ENCODE measurements at regions not wholly inside any gene's neighbourhood (a gene's known extent, or its start where the extent isn't known, plus 50 kb on each side); places are given as distances from the start of the nearest gene placed in this dataset.

GRCh38 chr11:116104498-116105174, 600.4 kb upstream of the CADM1 start:
- no peaks in the 10 kb centered on the region for H3K36me3 ChIP-seq (ENCODE audit: control insufficient read depth in 2 of 2, insufficient read depth in 2 of 2, low read length in 2 of 2)
- no peaks in the 10 kb centered on the region for H3K9me3 ChIP-seq (ENCODE audit: control insufficient read depth in 2 of 2, low read length in 2 of 2)
- H3K4me3 ChIP-seq (ENCODE audit: low read length in 2 of 2) = no peak overlapping the region
- H3K9ac ChIP-seq (ENCODE audit: low read length in 2 of 2) = no peak overlapping the region
- H3K4me1 ChIP-seq (ENCODE audit: control insufficient read depth, insufficient read depth, low read length) = no peaks in the 10 kb centered on the region
- H3K27ac ChIP-seq (ENCODE audit: low read length) = no peak overlapping the region
- H3K27me3 ChIP-seq (ENCODE audit: control insufficient read depth in 1 of 2, insufficient read depth in 2 of 2, low read length in 2 of 2) = peaks cover 0 to 2% of the 10 kb centered on the region in 2 donors

DNA sequence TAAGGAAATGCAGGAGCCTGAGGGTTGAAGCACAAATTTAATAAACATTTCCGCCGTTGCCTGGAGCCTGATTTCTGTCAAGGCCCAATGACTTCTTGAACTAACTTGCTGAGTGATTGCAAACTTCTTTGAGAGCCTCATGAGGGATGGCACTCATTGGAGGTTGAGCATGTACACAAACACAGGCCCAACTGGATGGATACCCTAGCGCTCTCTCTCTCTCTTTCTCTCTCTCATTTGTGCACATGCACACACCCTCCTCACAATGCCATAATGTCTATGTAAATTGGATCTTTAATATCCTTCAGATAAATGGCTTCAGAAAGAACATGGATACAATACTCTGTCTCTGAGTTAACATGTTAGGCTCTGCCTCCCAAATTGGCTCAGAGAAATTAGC, 597.7 kb upstream of the CADM1 start:
- Histone ChIP-seq H3K27ac (ENCODE audit: low read length) (no peak overlapping the region), H3K36me3 (ENCODE audit: control insufficient read depth in 2 of 2, insufficient read depth in 2 of 2, low read length in 2 of 2) (no peaks in the 10 kb centered on the region), H3K4me3 (ENCODE audit: low read length in 2 of 2) (no peak overlapping the region), H3K4me1 (ENCODE audit: control insufficient read depth, insufficient read depth, low read length) (no peaks in the 10 kb centered on the region), H3K27me3 (ENCODE audit: control insufficient read depth in 1 of 2, insufficient read depth in 2 of 2, low read length in 2 of 2) (no peaks in the 10 kb centered on the region), H3K9me3 (ENCODE audit: control insufficient read depth in 2 of 2, low read length in 2 of 2) (no peaks in the 10 kb centered on the region), H3K9ac (ENCODE audit: low read length in 2 of 2) (no peak overlapping the region)

DNA sequence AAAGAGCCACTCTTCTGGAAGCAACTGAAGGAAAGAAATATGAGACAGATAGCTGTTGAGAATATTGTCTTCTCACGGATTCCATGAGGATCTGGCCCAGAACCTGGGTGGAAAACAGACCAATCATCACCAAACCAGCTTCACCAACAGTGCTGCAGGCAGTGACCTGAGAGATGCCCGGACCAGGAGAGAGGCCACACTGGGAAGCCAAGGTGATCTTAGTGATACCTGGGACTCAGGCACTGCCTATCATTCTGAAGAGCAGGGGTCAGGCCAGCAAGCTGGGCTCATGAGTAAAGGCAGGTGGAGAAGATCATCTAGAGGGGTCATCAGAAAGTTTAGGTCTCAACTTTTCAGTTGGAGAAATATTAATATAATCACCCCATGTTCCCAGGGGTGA, 595.8 kb upstream of the CADM1 start:
- Histone ChIP-seq H3K27me3 (ENCODE audit: control insufficient read depth in 1 of 2, insufficient read depth in 2 of 2, low read length in 2 of 2) (peaks cover 0 to 5% of the 10 kb centered on the region in 2 donors), H3K4me3 (ENCODE audit: low read length in 2 of 2) (no peak overlapping the region), H3K27ac (ENCODE audit: low read length) (no peak overlapping the region), H3K36me3 (ENCODE audit: control insufficient read depth in 2 of 2, insufficient read depth in 2 of 2, low read length in 2 of 2) (no peaks in the 10 kb centered on the region), H3K9me3 (ENCODE audit: control insufficient read depth in 2 of 2, low read length in 2 of 2) (no peaks in the 10 kb centered on the region), H3K4me1 (ENCODE audit: control insufficient read depth, insufficient read depth, low read length) (no peaks in the 10 kb centered on the region), H3K9ac (ENCODE audit: low read length in 2 of 2) (no peak overlapping the region)

GRCh38 chr11:116099541-116099940, 595.3 kb upstream of the CADM1 start:
- H3K27ac ChIP-seq (ENCODE audit: low read length) = no peak overlapping the region
- H3K36me3 ChIP-seq (ENCODE audit: control insufficient read depth in 2 of 2, insufficient read depth in 2 of 2, low read length in 2 of 2) = no peaks in the 10 kb centered on the region
- peaks cover 0 to 5% of the 10 kb centered on the region in 2 donors for H3K27me3 ChIP-seq (ENCODE audit: control insufficient read depth in 1 of 2, insufficient read depth in 2 of 2, low read length in 2 of 2)

DNA sequence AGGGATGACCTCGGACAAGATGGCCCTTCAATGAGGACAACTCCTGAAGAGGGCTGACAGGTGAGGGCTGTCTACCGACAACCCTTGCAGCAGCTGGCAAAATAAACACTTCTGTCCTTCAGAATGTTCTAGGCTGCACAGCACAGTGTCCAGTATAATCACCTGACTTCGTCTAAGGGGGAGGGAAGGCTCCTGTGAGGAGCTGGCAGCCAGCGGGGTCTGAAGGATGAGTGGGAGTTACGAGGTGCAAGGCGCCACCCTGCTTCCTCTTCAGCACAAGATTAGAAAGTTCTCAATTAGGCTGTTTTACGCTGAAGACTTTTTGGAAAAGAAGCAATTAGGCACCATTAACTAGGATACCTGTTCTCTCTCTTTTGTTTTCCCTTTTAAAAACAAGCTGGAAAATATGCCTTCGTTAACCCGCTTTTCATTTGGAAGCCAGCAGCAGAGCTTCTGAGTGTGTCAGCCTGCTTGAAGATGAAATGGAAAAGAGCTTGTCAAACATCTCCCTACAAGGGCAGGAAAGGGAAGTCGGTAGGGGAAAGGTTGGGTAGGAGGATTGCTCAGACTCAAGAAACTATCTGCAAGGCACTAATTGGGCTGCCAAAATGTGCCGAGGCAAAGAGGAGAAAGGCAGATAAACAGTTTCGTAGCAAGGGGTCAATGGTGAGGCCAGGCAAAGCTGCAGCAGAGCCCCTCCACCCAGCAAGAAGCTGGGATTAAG, 592.2 kb upstream of the CADM1 start:
- Histone ChIP-seq H3K4me3 (ENCODE audit: low read length in 2 of 2) (no peak overlapping the region), H3K4me1 (ENCODE audit: control insufficient read depth, insufficient read depth, low read length) (no peaks in the 10 kb centered on the region), H3K27ac (ENCODE audit: low read length) (no peak overlapping the region), H3K36me3 (ENCODE audit: control insufficient read depth in 2 of 2, insufficient read depth in 2 of 2, low read length in 2 of 2) (no peaks in the 10 kb centered on the region), H3K27me3 (ENCODE audit: control insufficient read depth in 1 of 2, insufficient read depth in 2 of 2, low read length in 2 of 2) (peaks cover 0 to 5% of the 10 kb centered on the region in 2 donors), H3K9me3 (ENCODE audit: control insufficient read depth in 2 of 2, low read length in 2 of 2) (no peaks in the 10 kb centered on the region), H3K9ac (ENCODE audit: low read length in 2 of 2) (no peak overlapping the region)

More at GRCh38 chr11:116099541-116099940, 595.3 kb upstream of the CADM1 start:
- H3K4me3 ChIP-seq (ENCODE audit: low read length in 2 of 2) = no peak overlapping the region
- no peaks in the 10 kb centered on the region for H3K4me1 ChIP-seq (ENCODE audit: control insufficient read depth, insufficient read depth, low read length)
- no peak overlapping the region for H3K9ac ChIP-seq (ENCODE audit: low read length in 2 of 2)
- no peaks in the 10 kb centered on the region for H3K9me3 ChIP-seq (ENCODE audit: control insufficient read depth in 2 of 2, low read length in 2 of 2)

DNA sequence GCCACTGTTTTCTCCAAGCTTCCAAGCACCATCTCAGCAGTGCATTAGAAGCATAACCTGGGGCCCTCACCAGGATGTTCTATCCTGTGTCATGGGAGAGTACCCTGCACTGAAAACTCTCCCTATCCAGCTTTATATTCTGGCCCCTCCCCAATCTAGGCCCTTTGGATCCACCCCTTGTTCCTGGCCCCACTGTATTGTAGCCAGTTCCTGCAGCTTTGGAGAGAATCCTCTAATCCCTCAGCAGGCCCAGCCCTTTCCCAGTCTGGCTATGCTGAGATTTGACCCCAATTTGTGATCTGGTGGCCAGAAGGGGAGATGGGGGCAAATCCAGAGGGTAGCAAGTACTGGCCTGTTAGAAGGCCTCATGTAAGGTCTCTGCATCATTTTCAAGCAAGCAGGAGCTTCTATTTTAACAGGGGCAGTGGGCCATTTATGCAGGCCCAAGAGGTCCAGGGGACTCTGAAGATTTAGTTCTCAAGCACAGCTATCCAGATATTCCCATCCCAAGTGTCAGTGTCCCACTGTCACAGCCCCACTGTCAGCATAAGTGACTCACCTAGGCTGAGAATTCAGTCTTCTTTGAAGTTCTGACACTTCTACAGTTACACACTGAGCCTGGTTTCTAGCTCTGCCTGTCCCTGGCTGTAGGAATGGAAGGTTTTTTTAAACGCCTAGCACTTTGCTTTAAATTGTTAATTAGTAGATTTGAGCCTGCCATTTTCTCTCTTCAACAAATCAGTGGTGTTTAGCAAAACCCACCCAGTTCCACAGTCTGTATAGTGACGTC, 589.5 kb upstream of the CADM1 start:
- no peak overlapping the region for H3K9ac ChIP-seq (ENCODE audit: low read length in 2 of 2)
- peaks cover 0 to 5% of the 10 kb centered on the region in 2 donors for H3K27me3 ChIP-seq (ENCODE audit: control insufficient read depth in 1 of 2, insufficient read depth in 2 of 2, low read length in 2 of 2)
- H3K36me3 ChIP-seq (ENCODE audit: control insufficient read depth in 2 of 2, insufficient read depth in 2 of 2, low read length in 2 of 2) = no peaks in the 10 kb centered on the region
- H3K9me3 ChIP-seq (ENCODE audit: control insufficient read depth in 2 of 2, low read length in 2 of 2) = no peaks in the 10 kb centered on the region
- H3K27ac ChIP-seq (ENCODE audit: low read length) = no peak overlapping the region
- no peak overlapping the region for H3K4me3 ChIP-seq (ENCODE audit: low read length in 2 of 2)
- H3K4me1 ChIP-seq (ENCODE audit: control insufficient read depth, insufficient read depth, low read length) = no peaks in the 10 kb centered on the region

DNA sequence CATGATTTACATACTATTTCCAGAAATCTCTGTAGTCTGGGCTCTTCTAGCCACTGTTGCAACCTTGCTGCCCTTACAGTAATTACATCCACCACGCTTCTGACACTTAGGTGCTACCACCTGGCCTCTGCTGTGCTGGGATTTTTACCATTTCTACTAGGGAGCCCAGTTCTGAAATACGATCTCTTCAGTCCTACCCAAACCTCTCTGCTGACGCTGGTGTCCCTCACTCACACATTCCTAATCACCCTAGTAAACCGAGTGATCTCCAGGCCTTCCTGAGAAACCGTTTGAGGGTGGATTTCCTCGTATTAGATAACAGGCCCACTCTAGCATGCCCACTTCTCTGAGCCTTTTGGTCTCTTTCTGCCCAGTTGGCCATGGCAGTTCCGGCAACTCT, 588.9 kb upstream of the CADM1 start:
- Histone ChIP-seq H3K9ac (ENCODE audit: low read length in 2 of 2) (no peak overlapping the region), H3K4me3 (ENCODE audit: low read length in 2 of 2) (no peak overlapping the region), H3K27me3 (ENCODE audit: control insufficient read depth in 1 of 2, insufficient read depth in 2 of 2, low read length in 2 of 2) (peaks cover 0 to 5% of the 10 kb centered on the region in 2 donors), H3K9me3 (ENCODE audit: control insufficient read depth in 2 of 2, low read length in 2 of 2) (no peaks in the 10 kb centered on the region), H3K27ac (ENCODE audit: low read length) (no peak overlapping the region), H3K4me1 (ENCODE audit: control insufficient read depth, insufficient read depth, low read length) (no peaks in the 10 kb centered on the region), H3K36me3 (ENCODE audit: control insufficient read depth in 2 of 2, insufficient read depth in 2 of 2, low read length in 2 of 2) (no peaks in the 10 kb centered on the region)

GRCh38 chr11:116086426-116086825, 582.2 kb upstream of the CADM1 start:
- Histone ChIP-seq H3K4me1 (ENCODE audit: control insufficient read depth, insufficient read depth, low read length) (no peaks in the 10 kb centered on the region), H3K36me3 (ENCODE audit: control insufficient read depth in 2 of 2, insufficient read depth in 2 of 2, low read length in 2 of 2) (no peaks in the 10 kb centered on the region), H3K27ac (ENCODE audit: low read length) (no peak overlapping the region), H3K9me3 (ENCODE audit: control insufficient read depth in 2 of 2, low read length in 2 of 2) (no peaks in the 10 kb centered on the region), H3K9ac (ENCODE audit: low read length in 2 of 2) (no peak overlapping the region), H3K4me3 (ENCODE audit: low read length in 2 of 2) (no peak overlapping the region), H3K27me3 (ENCODE audit: control insufficient read depth in 1 of 2, insufficient read depth in 2 of 2, low read length in 2 of 2) (peaks cover 0 to 2% of the 10 kb centered on the region in 2 donors)

GRCh38 chr11:116085031-116085635, 580.9 kb upstream of the CADM1 start:
- H3K27me3 ChIP-seq (ENCODE audit: control insufficient read depth in 1 of 2, insufficient read depth in 2 of 2, low read length in 2 of 2) = peaks cover 0 to 2% of the 10 kb centered on the region in 2 donors
- H3K4me1 ChIP-seq (ENCODE audit: control insufficient read depth, insufficient read depth, low read length) = no peaks in the 10 kb centered on the region
- H3K36me3 ChIP-seq (ENCODE audit: control insufficient read depth in 2 of 2, insufficient read depth in 2 of 2, low read length in 2 of 2) = no peaks in the 10 kb centered on the region

GRCh38 chr11:116084511-116084910, 580.3 kb upstream of the CADM1 start:
- H3K9me3 ChIP-seq (ENCODE audit: control insufficient read depth in 2 of 2, low read length in 2 of 2) = peaks cover 0 to 3% of the 10 kb centered on the region in 2 donors
- H3K4me1 ChIP-seq (ENCODE audit: control insufficient read depth, insufficient read depth, low read length) = no peaks in the 10 kb centered on the region
- H3K36me3 ChIP-seq (ENCODE audit: control insufficient read depth in 2 of 2, insufficient read depth in 2 of 2, low read length in 2 of 2) = no peaks in the 10 kb centered on the region
- H3K27me3 ChIP-seq (ENCODE audit: control insufficient read depth in 1 of 2, insufficient read depth in 2 of 2, low read length in 2 of 2) = peaks cover 0 to 2% of the 10 kb centered on the region in 2 donors
- no peak overlapping the region for H3K9ac ChIP-seq (ENCODE audit: low read length in 2 of 2)
- no peak overlapping the region for H3K27ac ChIP-seq (ENCODE audit: low read length)
- H3K4me3 ChIP-seq (ENCODE audit: low read length in 2 of 2) = no peak overlapping the region

More at GRCh38 chr11:116085031-116085635, 580.9 kb upstream of the CADM1 start:
- no peak overlapping the region for H3K9ac ChIP-seq (ENCODE audit: low read length in 2 of 2)
- peaks cover 0 to 2% of the 10 kb centered on the region in 2 donors for H3K9me3 ChIP-seq (ENCODE audit: control insufficient read depth in 2 of 2, low read length in 2 of 2)
- H3K27ac ChIP-seq (ENCODE audit: low read length) = no peak overlapping the region
- H3K4me3 ChIP-seq (ENCODE audit: low read length in 2 of 2) = no peak overlapping the region

Measured in stomach smooth muscle (tissue), 2 donors.